AG09319 (cell line): ENCODE measurements at regions not wholly inside any gene's neighbourhood (a gene's known extent, or its start where the extent isn't known, plus 50 kb on each side); places are given as distances from the start of the nearest gene placed in this dataset.

Experiments
- DNase-seq: peaks from one replicate; pipeline ENCODE4 v3.0.0-alpha.2; 2010; ENCODE audit warnings: low read depth; ENCODE audit errors: extremely low read depth
- TF ChIP-seq, protein P1 (sequence below): IDR thresholded peaks from 2 replicates; pipeline ENCODE4 v1.5.1; 2011; ENCODE audit warnings: low read depth, mild to moderate bottlenecking, inconsistent platforms, low read length, moderate library complexity

DNA sequence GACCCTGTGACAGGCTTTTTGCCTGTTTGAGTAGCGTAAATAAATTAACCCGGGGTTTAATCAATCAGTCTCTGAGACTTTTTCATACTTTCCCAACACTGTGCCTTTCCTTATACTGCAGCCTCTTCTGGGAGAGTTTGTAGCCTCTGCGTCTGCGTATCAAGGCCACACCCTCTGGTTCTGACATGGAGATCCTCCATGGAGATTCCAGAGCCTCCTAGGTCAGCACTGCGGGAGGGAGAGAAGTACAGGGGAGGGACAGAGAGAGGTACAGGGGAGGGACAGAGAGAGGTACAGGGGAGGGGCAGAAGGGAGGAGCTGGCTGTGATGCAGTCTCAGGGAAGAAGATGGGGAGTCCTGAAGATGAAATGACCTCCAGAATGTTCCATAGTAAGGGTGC lies 166.0 kb downstream of the ARL4C start:
- no peak for DNase-seq
- TF ChIP-seq, protein P1, sequence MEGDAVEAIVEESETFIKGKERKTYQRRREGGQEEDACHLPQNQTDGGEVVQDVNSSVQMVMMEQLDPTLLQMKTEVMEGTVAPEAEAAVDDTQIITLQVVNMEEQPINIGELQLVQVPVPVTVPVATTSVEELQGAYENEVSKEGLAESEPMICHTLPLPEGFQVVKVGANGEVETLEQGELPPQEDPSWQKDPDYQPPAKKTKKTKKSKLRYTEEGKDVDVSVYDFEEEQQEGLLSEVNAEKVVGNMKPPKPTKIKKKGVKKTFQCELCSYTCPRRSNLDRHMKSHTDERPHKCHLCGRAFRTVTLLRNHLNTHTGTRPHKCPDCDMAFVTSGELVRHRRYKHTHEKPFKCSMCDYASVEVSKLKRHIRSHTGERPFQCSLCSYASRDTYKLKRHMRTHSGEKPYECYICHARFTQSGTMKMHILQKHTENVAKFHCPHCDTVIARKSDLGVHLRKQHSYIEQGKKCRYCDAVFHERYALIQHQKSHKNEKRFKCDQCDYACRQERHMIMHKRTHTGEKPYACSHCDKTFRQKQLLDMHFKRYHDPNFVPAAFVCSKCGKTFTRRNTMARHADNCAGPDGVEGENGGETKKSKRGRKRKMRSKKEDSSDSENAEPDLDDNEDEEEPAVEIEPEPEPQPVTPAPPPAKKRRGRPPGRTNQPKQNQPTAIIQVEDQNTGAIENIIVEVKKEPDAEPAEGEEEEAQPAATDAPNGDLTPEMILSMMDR, result no peak

DNA sequence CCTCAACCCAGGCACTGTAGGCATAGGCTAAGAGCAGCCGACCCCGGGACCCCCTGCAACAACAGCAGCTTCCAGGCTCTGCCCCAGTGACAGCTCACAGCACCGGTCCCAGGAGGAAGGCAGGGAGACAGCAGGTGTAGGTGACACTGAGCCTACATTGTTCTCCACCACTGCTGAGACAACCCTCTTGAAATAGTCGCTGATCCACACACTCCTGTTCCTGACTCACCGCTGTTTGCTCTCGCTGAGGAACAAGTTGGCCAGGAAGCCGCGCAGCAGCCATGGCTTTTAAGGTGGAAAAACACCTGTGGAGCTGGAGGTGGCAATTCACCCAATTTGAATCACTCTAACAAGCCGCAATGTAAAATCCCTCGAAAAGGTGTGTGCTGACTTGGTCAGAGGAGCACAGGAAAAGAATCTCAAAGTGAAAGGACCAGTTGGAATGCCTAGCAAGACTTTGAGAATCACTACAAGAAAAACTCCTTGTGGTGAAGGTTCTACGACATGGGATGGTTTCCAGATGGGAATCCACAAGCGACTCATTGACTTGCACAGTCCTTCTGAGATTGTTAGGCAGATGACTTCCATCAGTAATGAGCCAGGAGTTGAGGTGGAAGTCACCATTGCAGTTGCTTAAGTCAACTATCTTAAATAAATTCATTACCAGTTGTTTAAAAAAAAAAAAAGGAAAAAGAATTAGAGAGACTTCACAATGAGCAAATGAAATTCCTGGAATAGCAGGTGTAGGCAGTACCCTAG lies 167.5 kb downstream of the ARL4C start:
- no peak for DNase-seq

DNA sequence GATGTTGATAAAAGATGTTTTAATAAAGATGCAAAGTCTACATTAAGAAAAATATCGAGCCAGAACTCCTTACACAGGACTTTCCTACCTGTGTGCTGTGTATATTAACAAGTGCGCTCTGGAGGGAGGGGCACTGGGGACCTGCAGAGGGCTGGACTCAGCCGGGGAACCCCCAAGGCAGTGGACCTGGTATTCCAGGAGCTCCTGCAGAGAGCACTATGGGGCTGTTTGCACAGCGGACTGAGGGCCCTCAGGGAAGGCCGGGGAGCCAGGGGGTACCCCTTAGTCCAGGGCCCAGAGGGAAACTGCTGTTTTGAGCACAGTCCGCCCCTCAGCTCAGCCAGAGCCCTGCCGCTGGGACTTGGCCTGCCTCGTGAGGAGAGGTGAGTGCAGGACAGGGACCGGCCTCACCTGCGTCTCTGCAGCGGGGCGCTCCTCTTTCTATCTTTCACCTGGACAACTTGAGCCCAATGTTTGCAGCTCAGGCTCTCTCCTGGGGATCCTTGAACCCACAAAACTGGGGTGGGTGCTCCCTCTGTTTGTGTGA lies 168.4 kb downstream of the ARL4C start:
- no peak for DNase-seq
- TF ChIP-seq, protein P1, result no peak

More for the DNA sequence above, 167.5 kb downstream of the ARL4C start:
- TF ChIP-seq, protein P1, result no peak

DNA sequence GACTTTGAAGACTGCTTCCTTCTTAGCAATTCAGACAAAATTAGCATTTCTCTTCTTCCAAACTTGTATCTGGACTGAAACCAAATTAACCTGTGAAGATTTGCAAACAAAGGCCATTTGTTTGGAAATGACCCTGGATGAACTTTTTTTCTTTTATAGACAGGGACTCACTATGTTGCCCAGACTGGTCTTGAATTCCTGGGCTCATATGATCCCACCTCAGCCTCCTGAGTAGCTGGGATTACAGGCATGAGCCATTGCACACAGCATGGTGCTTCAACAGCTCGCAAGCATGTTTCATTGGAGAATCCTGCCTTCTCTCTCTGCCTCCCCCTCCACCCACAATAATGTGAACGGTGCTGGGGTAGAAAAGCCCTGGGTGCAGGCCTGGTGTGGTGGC lies 170.2 kb downstream of the ARL4C start:
- TF ChIP-seq, protein P1, result no peak
- DNase-seq, result no peak

DNA sequence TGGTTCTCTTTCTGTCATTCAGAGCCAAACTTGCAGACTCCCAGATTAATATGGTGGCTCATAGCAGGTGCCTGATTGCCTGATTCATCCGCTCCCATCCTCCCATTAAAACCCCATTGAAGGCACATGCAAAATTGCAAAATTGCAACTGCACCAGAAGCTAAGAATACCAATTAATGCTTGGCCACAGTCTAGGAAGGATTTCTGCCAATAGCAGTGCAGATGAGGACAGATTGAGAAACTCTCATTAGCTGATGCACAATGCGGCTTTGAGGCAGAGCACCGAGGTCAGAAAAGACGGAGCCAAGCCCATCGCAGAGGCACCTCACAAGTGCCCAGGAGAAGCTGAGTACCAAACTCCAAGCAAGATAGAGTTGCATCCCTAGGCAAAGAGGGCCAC lies 172.8 kb downstream of the ARL4C start:
- no peak for DNase-seq
- TF ChIP-seq, protein P1, result no peak

DNA sequence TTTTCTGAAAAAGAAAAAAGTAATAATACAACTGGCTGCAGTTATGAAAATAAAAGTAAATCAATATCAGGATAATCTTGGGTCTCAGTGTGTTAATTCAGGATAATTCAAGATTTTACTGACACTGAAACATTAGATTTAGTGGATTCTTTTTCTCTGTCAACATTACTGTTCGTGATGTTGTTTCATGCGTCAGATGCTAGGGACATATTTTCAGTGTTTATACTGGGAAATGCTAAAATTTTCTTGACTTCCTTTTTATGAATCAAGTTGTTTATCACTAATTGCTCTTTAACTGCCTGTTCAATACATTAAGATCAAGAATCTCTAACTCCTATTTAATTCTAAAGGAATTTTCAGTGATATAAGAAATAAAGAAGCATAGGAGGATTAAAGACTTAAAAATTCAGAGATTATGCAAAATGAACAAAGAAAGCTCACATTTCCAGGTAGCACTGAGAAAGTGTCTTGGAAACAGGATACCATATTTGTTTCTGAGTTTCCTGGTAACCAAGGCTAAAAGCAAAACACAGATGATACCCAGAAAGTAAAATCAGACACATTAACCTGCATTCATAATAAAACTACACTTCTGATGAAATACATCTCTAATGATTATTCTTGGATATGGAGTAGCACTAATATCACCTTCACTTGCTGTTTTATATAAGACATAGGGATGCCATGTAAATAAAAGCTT lies 174.0 kb downstream of the ARL4C start:
- DNase-seq, result no peak
- TF ChIP-seq, protein P1, result no peak

DNA sequence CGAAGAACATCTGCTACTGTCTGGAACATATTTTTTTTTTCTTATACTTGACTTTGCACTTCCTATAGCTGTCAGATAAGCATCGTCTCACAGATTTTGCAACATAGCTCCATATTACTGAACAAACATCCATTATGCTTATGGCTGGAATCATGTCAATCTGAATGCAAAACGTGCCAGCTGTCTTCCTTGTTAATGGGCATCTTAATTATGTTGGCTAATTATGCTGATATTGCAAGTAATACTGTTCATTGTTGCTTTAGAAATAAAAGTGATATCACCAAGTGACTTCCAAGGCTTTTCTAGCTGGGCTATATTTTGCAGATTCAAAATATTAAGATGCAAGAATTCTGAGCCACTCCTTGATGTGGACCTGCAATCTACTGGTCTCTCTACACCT lies 176.8 kb downstream of the ARL4C start:
- TF ChIP-seq, protein P1, result no peak
- no peak for DNase-seq
